AG09309 (cell line): ENCODE measurements at regions not wholly inside any gene's neighbourhood (a gene's known extent, or its start where the extent isn't known, plus 50 kb on each side); places are given as distances from the start of the nearest gene placed in this dataset.

Source experiments
- DNase-seq: peaks from one replicate; pipeline ENCODE4 v3.0.0-alpha.2; 2010; ENCODE audit warnings: low read depth
- H3K4me3 ChIP-seq: 2 replicates; pipeline ENCODE4 v1.5.1; 2011; ENCODE audit warnings: mild to moderate bottlenecking, low read depth, low read length, moderate library complexity; ENCODE audit not compliant: control insufficient read depth
- CTCF ChIP-seq: IDR thresholded peaks from 2 replicates; pipeline ENCODE4 v1.5.1; 2011; ENCODE audit warnings: mild to moderate bottlenecking, low read depth, low read length, inconsistent platforms; ENCODE audit not compliant: insufficient read depth, control insufficient read depth; ENCODE audit errors: missing control alignments

- no peak for DNase-seq
- no peak overlapping the region for H3K4me3 ChIP-seq
- TF ChIP-seq CTCF = no peak
These were observed 979.9 kb downstream of the HACE1 start for GRCh38 chr6:103879800-103880199.

GRCh38 chr6:103875221-103875620, 984.5 kb downstream of the HACE1 start:
- no peak for DNase-seq
- TF ChIP-seq CTCF = no peak
- no peak overlapping the region for H3K4me3 ChIP-seq

- TF ChIP-seq CTCF = no peak
- DNase-seq = no peak
- no peak overlapping the region for H3K4me3 ChIP-seq
These were observed 985.1 kb downstream of the HACE1 start for GRCh38 chr6:103874575-103874974.

GRCh38 chr6:103872678-103873077, 987.0 kb downstream of the HACE1 start:
- no peak for TF ChIP-seq CTCF
- no peak overlapping the region for H3K4me3 ChIP-seq
- DNase-seq = no peak

GRCh38 chr6:103872233-103872632, 987.5 kb downstream of the HACE1 start:
- DNase-seq = no peak
- TF ChIP-seq CTCF = no peak
- H3K4me3 ChIP-seq = no peak overlapping the region

GRCh38 chr6:103870970-103871369, 988.7 kb downstream of the HACE1 start:
- no peak for DNase-seq
- TF ChIP-seq CTCF = no peak
- no peak overlapping the region for H3K4me3 ChIP-seq

- no peak for DNase-seq
- no peak for TF ChIP-seq CTCF
- H3K4me3 ChIP-seq = no peak overlapping the region
These were observed 997.4 kb downstream of the HACE1 start for GRCh38 chr6:103862297-103862696.
